Activated naive CD8-positive, alpha-beta T cell treated with anti-CD3 and anti-CD28 coated beads, Interleukin-2, amount 10 ng/mL, durations not matched to agents 7 days and 5 days (primary cell): ENCODE measurements at regions not wholly inside any gene's neighbourhood (a gene's known extent, or its start where the extent isn't known, plus 50 kb on each side); places are given as distances from the start of the nearest gene placed in this dataset.

Experiments used
- ATAC-seq: fragments of 150-1000 bp; cut with Tn5 transposase; one replicate; pipeline ENCODE4 v1.10.0; 2021; ENCODE audit warnings: low read depth, moderate library complexity
- POLR2A ChIA-PET: fragments of 350-600 bp; sonication (Branson Sonifier 250); formaldehyde crosslinking; loops from one replicate; lab custom pipeline; 2021; ENCODE audit warnings: antibody characterized with exemption; lab: Charles Lee
- DNase-seq: peaks from one replicate; pipeline ENCODE4 v3.0.0; 2021
- H3K27ac Mint-ChIP-seq: one replicate; pipeline ENCODE4 v1.8.0; 2022; ENCODE audit warnings: mild to moderate bottlenecking, mixed read lengths
- H3K27me3 Mint-ChIP-seq: one replicate; pipeline ENCODE4 v1.8.0; 2022; ENCODE audit warnings: mild to moderate bottlenecking, moderate library complexity, mixed read lengths
- H3K36me3 Mint-ChIP-seq: one replicate; pipeline ENCODE4 v1.8.0; 2021; ENCODE audit warnings: mild to moderate bottlenecking, mixed read lengths
- H3K4me1 Mint-ChIP-seq: one replicate; pipeline ENCODE4 v1.8.0; 2021; ENCODE audit warnings: mixed read lengths
- H3K4me3 Mint-ChIP-seq: one replicate; pipeline ENCODE4 v1.8.0; 2022; ENCODE audit warnings: mild to moderate bottlenecking, moderate library complexity, mixed read lengths
- H3K9me3 Mint-ChIP-seq: one replicate; pipeline ENCODE4 v1.8.0; 2021; ENCODE audit warnings: mixed read lengths

DNA sequence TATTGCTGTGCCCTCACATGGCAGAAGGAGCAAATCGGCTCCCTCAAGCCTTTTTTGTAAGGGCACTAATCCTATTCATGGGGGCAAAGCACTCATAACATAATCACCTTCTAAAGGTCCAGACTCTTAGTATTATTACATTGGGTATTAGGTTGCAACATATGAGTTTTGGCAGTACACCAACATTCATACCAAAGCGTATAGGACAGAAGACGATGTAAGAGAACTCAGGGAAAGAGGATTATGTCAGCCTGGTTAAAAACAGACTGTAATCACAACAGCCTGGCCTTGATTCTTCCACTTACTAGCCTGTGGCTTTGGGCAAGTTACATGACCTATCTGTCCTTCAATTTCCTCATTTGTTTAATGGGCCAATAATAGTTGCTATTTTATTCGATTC lies 828.5 kb upstream of the NECTIN3 start:
- DNase-seq (no peak), ATAC-seq (no peak)
- Mint-ChIP-seq H3K36me3 (no peaks in the 10 kb centered on the region), H3K27ac (no peak overlapping the region), H3K4me3 (no peak overlapping the region), H3K9me3 (peaks cover 3% of the 10 kb centered on the region), H3K27me3 (peaks cover 2% of the 10 kb centered on the region), H3K4me1 (no peaks in the 10 kb centered on the region)
- POLR2A ChIA-PET = no interaction called here

DNA sequence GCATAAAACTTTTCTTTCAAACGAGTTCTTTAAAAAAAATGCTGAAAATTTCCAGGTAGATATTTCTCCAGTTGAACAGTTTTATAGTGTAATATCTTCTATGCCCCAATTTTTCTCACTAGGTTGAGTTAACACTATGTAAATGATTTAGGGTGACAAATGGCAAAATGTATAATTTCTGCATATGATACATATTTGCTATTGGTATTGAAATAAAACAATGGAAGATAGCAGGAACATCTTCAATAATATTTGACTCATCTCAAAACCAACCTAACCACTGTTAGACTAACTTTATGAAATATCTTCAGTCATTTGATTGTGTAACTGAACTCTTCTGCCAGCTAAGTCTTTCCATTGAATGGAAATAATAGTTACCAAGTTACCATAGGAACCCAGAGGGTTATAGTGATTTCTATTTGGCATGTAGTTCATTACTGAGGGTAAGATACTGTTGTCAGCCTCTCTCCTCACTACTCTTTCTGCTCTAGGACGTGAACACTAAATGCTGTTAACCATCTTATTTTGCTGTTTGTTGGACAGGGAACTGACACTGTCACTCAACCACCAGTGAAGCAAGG lies 824.7 kb upstream of the NECTIN3 start:
- H3K9me3 Mint-ChIP-seq = peaks cover 3% of the 10 kb centered on the region
- no peaks in the 10 kb centered on the region for H3K36me3 Mint-ChIP-seq
- H3K4me1 Mint-ChIP-seq = no peaks in the 10 kb centered on the region
- POLR2A ChIA-PET = no interaction called here
- DNase-seq = no peak
- no peak for ATAC-seq
- H3K27ac Mint-ChIP-seq = no peak overlapping the region
- no peak overlapping the region for H3K4me3 Mint-ChIP-seq
- H3K27me3 Mint-ChIP-seq = peaks cover 4% of the 10 kb centered on the region

DNA sequence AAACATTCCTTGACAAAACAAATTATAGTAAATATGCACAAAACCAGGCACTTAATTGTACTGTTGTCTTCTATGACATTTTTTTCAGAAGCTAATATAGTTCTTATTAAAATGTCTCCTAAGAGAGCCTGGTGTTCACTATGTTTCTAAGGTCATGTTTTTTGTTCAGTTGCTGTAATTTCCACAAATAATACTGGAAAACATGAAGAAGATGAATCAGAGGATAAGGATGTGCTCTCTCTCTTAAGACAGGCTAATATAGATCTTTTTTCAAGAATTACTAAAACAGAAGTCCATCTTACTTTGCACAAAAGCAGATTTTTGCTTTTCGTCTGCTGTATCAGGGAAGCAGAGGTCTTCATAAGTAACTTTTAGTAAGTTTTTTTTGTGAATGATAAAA lies 823.0 kb upstream of the NECTIN3 start:
- Mint-ChIP-seq H3K36me3 (no peaks in the 10 kb centered on the region), H3K4me3 (no peak overlapping the region), H3K4me1 (no peaks in the 10 kb centered on the region), H3K9me3 (peaks cover 3% of the 10 kb centered on the region), H3K27ac (no peak overlapping the region), H3K27me3 (peaks cover 4% of the 10 kb centered on the region)
- POLR2A ChIA-PET = no interaction called here
- ATAC-seq (no peak), DNase-seq (no peak)

DNA sequence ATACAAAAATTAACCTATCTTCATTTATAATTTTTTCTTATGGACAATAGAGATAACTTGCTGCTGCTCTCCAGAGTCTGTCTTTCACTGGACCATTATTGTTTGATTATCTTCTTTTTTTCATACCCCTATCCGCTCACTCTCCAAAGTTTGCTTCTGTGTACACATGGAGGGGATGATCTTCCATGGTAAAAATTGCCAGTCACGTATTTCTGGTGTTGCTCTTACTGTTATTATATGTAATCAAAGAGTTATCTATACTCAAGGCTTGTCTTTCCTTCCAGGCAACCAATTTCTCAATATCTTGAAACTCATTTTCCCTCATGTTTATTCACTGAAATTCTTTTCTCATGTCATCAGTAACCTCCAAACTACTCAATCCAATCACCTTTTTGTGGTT lies 817.8 kb upstream of the NECTIN3 start:
- no peak overlapping the region for H3K27ac Mint-ChIP-seq
- no peak overlapping the region for H3K4me3 Mint-ChIP-seq
- peaks cover 4% of the 10 kb centered on the region for H3K9me3 Mint-ChIP-seq
- no peak for DNase-seq
- no peaks in the 10 kb centered on the region for H3K36me3 Mint-ChIP-seq
- H3K27me3 Mint-ChIP-seq = peaks cover 2% of the 10 kb centered on the region
- ATAC-seq = no peak
- POLR2A ChIA-PET = no interaction called here
- H3K4me1 Mint-ChIP-seq = no peaks in the 10 kb centered on the region

DNA sequence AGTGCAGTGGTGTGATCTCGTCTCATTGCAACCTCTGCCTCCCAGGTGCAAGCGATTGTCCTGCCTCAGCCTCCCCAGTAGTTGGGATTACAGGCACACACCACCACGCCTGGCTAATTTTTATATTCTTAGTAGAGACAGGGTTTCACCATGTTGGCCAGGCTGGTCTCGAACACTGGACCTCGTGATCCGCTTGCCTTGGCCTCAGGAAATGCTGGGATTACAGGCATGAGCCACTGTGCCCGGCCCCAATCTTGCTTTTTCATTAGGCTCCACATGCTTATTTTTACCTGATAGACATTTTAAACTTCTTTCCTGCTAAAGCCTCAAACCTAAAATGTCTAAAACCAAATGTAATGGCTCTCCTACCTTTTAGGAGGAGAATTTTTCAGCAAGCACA lies 817.0 kb upstream of the NECTIN3 start:
- DNase-seq (no peak), ATAC-seq (no peak)
- no peak overlapping the region for H3K27ac Mint-ChIP-seq
- H3K36me3 Mint-ChIP-seq = no peaks in the 10 kb centered on the region
- H3K4me3 Mint-ChIP-seq = no peak overlapping the region
- POLR2A ChIA-PET = no interaction called here
- no peaks in the 10 kb centered on the region for H3K4me1 Mint-ChIP-seq
- no peaks in the 10 kb centered on the region for H3K27me3 Mint-ChIP-seq
- H3K9me3 Mint-ChIP-seq = peaks cover 4% of the 10 kb centered on the region

DNA sequence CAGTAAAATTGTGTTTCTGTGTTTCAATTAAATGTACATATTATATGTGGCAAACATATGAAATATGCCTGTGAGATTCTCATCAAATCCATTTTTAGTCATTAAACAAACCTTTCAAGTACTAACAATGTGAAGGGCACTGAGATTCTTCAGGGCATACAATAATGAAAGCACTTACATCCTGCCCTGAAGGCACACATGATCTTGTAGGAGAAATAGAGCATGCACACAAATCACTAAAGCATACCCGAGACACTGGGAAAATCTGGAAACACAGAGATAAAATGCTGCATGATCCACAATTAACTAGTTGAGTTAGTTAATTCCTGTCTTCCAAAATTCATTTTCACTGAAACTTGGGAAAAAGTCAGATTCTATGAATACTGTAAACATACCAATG lies 810.5 kb upstream of the NECTIN3 start:
- Mint-ChIP-seq H3K9me3 (peaks cover 4% of the 10 kb centered on the region), H3K36me3 (no peaks in the 10 kb centered on the region), H3K27me3 (no peaks in the 10 kb centered on the region), H3K4me1 (no peaks in the 10 kb centered on the region), H3K4me3 (no peak overlapping the region), H3K27ac (no peak overlapping the region)
- DNase-seq (no peak), ATAC-seq (no peak)
- POLR2A ChIA-PET = no interaction called here

DNA sequence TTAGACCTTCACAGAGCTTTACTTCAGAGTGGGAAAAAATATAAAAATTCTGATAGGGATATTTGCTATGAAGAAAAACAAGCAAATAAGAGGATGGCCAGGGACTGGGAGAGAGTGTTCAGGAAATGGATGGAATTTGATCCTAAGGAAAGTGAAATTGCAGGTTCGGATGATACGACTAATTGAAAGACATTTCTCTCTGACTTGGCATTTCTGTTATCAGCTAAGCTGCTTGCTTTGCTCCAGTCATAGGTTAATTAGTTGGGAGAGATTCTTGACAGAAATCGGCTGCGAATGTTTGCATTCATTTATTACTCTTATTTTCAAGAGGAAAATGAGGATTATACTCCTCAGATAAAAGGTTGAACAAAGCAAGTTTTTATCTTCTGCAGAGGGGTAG lies 808.7 kb upstream of the NECTIN3 start:
- Mint-ChIP-seq H3K27me3 (no peaks in the 10 kb centered on the region), H3K9me3 (peaks cover 2% of the 10 kb centered on the region), H3K4me1 (no peaks in the 10 kb centered on the region), H3K36me3 (no peaks in the 10 kb centered on the region), H3K4me3 (no peak overlapping the region), H3K27ac (no peak overlapping the region)
- DNase-seq = no peak
- POLR2A ChIA-PET = no interaction called here
- no peak for ATAC-seq

DNA sequence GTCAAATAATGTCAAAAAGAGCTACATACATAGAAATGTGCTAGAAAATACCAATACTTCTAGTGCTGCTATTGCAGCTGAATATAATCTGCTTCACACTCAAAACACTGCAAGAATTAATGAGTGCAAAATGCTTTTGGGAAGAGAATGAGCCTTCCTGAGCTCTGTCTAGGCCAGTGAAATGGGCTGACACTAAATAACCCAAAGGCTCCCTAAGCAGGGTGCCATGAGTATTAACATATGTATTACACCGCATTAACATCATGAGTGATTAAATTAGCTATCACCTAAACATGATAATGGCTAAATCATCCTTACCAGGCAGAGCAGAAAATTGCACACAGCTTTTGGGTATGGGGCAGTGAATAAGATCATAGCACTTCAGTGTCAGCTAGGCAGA lies 806.3 kb upstream of the NECTIN3 start:
- Mint-ChIP-seq H3K36me3 (no peaks in the 10 kb centered on the region), H3K4me1 (no peaks in the 10 kb centered on the region), H3K4me3 (no peak overlapping the region), H3K27ac (no peak overlapping the region), H3K27me3 (no peaks in the 10 kb centered on the region), H3K9me3 (no peaks in the 10 kb centered on the region)
- POLR2A ChIA-PET = no interaction called here
- DNase-seq (no peak), ATAC-seq (no peak)

DNA sequence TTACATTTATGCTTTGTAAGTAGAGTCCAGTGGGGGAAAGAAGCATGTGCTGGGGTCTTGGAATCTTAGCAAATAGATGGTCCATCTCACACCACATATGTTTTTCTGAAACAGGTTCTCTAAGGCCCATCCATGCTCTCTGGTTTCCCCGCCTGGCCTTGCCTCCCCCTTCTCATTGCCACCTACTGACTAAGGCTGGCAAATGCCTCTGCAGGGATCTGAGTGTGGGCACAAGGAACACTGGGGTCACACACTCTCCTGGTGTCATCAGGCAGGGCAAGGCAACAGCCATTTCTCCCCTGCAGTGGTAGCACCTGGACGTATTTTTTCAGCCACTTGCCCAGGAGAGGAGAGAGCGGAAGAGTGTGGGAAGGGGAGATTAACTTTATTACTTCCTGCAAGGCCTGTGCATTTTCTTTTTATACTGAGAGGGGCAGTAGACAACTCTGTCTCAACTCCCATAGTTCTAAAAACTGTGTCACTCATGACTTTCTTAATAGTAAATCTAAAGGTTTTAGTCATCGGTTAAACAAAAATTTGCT lies 804.2 kb upstream of the NECTIN3 start:
- no peaks in the 10 kb centered on the region for H3K27me3 Mint-ChIP-seq
- no peaks in the 10 kb centered on the region for H3K36me3 Mint-ChIP-seq
- POLR2A ChIA-PET = no interaction called here
- ATAC-seq = no peak
- no peaks in the 10 kb centered on the region for H3K9me3 Mint-ChIP-seq
- no peak for DNase-seq
- H3K4me1 Mint-ChIP-seq = no peaks in the 10 kb centered on the region
- H3K4me3 Mint-ChIP-seq = no peak overlapping the region
- H3K27ac Mint-ChIP-seq = no peak overlapping the region

DNA sequence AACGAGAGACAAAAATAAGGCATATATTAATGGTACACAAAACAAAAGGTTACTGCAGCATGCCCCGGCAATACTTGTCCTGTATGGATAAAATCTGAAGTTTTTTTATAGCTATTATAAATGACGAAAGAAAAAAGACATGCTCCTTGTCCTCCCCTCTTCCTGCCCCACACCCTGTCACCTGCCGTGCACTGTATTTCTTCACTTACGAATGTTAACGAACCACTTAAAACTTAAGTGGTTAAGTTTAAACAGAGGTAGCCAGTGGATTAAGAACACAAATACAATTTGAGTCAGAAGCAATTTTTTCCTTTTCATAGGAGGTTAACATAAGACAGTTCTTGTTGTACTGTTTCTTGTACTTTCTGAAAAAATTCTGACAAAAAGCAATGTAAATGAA lies 799.1 kb upstream of the NECTIN3 start:
- Mint-ChIP-seq H3K27ac (no peak overlapping the region), H3K27me3 (no peaks in the 10 kb centered on the region), H3K9me3 (no peaks in the 10 kb centered on the region), H3K4me3 (no peak overlapping the region), H3K4me1 (no peaks in the 10 kb centered on the region), H3K36me3 (no peaks in the 10 kb centered on the region)
- no peak for DNase-seq
- POLR2A ChIA-PET = no interaction called here
- no peak for ATAC-seq

DNA sequence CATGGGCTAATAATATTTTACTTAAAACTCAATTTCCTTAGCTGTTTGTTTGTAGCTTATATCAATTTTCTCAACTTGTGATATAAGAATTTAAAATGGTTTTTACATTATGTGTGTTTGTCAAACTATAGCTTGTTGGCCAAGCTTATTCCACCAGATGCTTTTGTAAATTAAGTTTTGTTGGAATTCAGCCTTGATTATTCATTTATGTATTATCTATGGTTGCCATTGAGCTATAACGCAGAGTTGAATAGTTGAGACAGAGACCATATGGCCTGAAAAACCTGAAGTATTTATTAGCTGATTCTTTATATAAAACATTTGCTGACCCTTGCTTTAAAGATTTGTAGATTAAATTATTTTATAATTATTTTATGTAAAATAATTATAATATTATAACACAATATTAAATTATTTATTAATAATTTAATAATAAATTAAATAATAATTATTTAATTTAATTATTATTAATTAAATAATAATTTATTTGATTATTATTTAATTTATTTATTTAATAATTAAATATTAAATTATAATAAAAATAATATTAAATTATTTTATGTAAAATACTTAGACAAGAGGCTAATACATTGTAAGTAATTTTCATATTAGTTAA lies 779.6 kb upstream of the NECTIN3 start:
- H3K27me3 Mint-ChIP-seq = no peaks in the 10 kb centered on the region
- H3K27ac Mint-ChIP-seq = no peak overlapping the region
- H3K9me3 Mint-ChIP-seq = peaks cover 9% of the 10 kb centered on the region
- POLR2A ChIA-PET = no interaction called here
- DNase-seq (no peak), ATAC-seq (no peak)
- H3K4me3 Mint-ChIP-seq = no peak overlapping the region
- H3K4me1 Mint-ChIP-seq = no peaks in the 10 kb centered on the region
- H3K36me3 Mint-ChIP-seq = no peaks in the 10 kb centered on the region

DNA sequence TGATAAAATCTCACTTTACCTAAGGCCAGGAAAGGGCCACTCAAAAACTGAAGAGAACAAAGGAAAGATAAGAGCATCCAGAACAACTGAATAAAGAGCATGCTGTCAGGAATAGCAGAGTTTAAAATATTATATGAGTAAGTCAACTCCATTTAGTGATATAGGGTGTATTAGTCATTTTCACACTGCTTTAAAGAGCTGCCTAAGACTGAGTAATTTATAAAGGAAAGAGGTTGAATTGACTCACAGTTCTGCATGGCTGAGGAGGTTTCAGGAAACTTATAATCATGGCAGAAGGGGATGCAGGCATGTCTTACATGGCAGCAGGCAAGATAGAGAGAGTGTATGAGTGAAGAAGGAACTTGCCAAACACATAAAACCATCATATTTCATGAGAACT lies 778.0 kb upstream of the NECTIN3 start:
- ATAC-seq = no peak
- Mint-ChIP-seq H3K4me1 (no peaks in the 10 kb centered on the region), H3K27me3 (no peaks in the 10 kb centered on the region), H3K4me3 (no peak overlapping the region), H3K9me3 (peaks cover 9% of the 10 kb centered on the region), H3K27ac (no peak overlapping the region), H3K36me3 (no peaks in the 10 kb centered on the region)
- no peak for DNase-seq
- POLR2A ChIA-PET = no interaction called here

DNA sequence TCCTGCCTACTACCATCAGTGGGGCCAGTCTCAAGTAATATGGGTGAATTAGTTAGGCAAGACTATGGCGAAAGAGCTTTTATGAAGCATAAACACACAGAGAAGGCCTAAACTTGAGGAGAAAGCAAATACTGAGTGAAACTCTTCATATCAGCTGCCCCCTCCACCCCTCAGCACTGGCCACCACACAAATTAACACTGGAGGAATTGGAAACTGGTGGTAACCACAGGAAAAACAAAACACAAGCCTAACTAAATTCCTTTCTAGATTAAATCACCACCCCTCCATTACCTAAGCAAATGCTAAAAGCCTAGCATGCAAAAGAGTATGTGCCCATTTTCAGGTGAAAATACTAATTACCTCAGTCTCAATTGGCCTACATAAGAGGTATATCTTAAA lies 774.7 kb upstream of the NECTIN3 start:
- Mint-ChIP-seq H3K9me3 (peaks cover 9% of the 10 kb centered on the region), H3K4me3 (no peak overlapping the region), H3K36me3 (no peaks in the 10 kb centered on the region), H3K27ac (no peak overlapping the region), H3K4me1 (no peaks in the 10 kb centered on the region), H3K27me3 (no peaks in the 10 kb centered on the region)
- POLR2A ChIA-PET = no interaction called here
- DNase-seq = no peak
- no peak for ATAC-seq

DNA sequence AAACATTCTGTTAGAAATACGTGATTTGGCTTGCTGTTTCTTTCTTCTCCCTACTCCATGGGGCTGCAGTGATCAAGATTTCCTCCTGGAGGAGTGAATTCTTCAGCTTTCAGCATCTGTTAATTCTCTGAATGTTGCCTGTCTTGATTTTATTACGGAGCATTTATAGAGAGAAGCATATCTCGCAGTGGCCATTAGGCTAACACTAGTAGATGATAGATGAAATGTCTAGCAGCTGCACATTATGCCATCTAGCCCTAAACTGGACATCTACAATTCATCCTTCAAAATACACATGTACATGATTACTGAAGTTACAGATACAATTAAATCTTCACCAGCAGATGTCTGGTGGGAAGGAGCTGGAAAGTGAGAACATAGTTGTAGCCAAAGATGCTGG lies 769.8 kb upstream of the NECTIN3 start:
- peaks cover 2% of the 10 kb centered on the region for H3K27me3 Mint-ChIP-seq

More for the DNA sequence above, 769.8 kb upstream of the NECTIN3 start:
- no peak overlapping the region for H3K4me3 Mint-ChIP-seq
- H3K9me3 Mint-ChIP-seq = no peaks in the 10 kb centered on the region
- POLR2A ChIA-PET = no interaction called here
- DNase-seq = no peak
- H3K4me1 Mint-ChIP-seq = peaks cover under 1% of the 10 kb centered on the region
- H3K36me3 Mint-ChIP-seq = no peaks in the 10 kb centered on the region
- ATAC-seq = no peak
- H3K27ac Mint-ChIP-seq = no peak overlapping the region
